WI38 (cell line): ENCODE measurements at regions not wholly inside any gene's neighbourhood (a gene's known extent, or its start where the extent isn't known, plus 50 kb on each side); places are given as distances from the start of the nearest gene placed in this dataset.
"Not testable (repeated sequence)": the region's sequence is repeated elsewhere in the genome, so short reads cannot be mapped to it uniquely, and the experiment has no call there.

Source experiments
- H3K4me3 ChIP-seq: 2 replicates; pipeline ENCODE4 v1.5.1; 2011; ENCODE audit warnings: low read depth, mild to moderate bottlenecking, control low read depth, low read length
- TF ChIP-seq, protein P1 (sequence below): IDR thresholded peaks from 2 replicates; pipeline ENCODE4 v1.5.1; 2012; ENCODE audit warnings: low read depth, mild to moderate bottlenecking, control low read depth, low read length

DNA sequence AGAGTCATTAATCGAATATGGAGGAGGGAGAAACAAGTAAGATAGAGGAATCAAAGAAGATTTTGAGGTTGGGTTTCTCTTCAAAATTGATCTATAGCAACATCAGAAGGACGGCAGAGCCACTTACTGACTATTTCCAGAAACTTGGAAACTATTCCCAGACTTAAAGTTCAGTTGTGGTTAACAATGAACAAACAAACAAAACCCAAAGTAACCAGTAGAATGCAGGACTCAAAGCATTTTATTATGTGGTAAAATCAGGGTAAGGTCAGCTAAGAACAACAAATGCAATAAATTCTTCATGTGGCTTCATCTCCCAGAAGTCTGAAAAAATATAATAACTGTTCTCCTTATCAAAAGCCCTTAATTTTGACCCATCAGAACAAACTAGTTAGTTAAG is 54.9 kb upstream of the OSMR start:
- TF ChIP-seq, protein P1, sequence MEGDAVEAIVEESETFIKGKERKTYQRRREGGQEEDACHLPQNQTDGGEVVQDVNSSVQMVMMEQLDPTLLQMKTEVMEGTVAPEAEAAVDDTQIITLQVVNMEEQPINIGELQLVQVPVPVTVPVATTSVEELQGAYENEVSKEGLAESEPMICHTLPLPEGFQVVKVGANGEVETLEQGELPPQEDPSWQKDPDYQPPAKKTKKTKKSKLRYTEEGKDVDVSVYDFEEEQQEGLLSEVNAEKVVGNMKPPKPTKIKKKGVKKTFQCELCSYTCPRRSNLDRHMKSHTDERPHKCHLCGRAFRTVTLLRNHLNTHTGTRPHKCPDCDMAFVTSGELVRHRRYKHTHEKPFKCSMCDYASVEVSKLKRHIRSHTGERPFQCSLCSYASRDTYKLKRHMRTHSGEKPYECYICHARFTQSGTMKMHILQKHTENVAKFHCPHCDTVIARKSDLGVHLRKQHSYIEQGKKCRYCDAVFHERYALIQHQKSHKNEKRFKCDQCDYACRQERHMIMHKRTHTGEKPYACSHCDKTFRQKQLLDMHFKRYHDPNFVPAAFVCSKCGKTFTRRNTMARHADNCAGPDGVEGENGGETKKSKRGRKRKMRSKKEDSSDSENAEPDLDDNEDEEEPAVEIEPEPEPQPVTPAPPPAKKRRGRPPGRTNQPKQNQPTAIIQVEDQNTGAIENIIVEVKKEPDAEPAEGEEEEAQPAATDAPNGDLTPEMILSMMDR = no peak
- no peak overlapping the region for H3K4me3 ChIP-seq

DNA sequence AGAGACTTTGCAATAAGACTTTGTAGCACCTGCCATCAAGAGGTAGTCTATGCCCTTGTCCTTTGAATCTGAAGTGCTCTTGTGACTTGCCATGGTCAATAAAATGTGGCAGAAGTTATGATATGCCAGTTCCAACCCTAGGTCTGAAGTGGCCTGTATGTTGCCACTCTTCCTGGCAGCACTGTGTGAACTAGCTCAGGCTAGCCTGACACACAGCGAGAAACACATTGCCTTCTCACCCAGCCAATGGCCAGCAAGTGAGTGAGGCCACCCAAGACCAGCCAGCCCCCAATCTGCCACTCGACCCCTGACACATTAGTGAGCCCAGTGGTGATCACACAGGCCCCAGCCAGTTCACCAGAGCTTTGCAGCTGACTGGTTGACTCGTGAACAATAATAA is 52.7 kb upstream of the OSMR start:
- TF ChIP-seq, protein P1 = no peak

DNA sequence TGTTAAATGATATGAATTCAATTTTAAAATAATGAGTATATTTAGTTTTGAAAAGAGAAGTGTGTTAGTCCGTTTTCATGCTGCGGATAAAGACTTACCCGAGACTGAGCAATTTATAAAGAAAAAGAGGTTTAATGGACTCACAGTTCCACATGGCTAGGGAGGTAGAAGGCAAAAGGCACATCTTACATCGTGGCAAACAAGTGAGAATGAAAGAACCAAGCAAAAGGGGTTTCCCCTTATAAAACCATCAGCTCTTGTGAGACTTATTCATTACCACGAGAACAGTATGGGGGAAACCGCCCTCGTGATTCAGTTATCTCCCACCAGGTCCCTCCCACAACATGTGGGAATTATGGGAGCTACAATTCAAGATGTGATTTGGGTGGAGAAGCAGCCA is 51.8 kb upstream of the OSMR start:
- H3K4me3 ChIP-seq = not testable (repeated sequence)

More for the DNA sequence above, 52.7 kb upstream of the OSMR start:
- H3K4me3 ChIP-seq = no peak overlapping the region

DNA sequence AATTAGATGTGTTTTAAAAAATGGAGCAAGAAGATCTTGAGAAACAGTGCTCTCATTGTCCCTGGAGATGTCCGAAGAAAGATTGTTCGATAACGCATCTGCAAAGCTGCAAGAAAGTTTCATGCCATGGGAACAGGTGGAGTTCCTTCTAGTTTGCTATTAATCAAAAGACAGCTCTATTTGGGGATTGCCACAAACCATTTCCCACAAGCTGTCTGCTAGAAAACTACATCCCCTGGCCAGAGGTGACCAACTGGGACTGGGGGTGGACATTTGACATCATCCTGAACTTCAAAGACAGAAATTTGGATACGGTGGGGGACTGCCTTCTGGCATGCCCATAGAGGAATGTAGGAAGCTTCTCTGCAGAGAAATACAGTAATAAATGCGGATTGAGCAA is 50.8 kb upstream of the OSMR start:
- H3K4me3 ChIP-seq = no peak overlapping the region
- TF ChIP-seq, protein P1 = no peak

DNA sequence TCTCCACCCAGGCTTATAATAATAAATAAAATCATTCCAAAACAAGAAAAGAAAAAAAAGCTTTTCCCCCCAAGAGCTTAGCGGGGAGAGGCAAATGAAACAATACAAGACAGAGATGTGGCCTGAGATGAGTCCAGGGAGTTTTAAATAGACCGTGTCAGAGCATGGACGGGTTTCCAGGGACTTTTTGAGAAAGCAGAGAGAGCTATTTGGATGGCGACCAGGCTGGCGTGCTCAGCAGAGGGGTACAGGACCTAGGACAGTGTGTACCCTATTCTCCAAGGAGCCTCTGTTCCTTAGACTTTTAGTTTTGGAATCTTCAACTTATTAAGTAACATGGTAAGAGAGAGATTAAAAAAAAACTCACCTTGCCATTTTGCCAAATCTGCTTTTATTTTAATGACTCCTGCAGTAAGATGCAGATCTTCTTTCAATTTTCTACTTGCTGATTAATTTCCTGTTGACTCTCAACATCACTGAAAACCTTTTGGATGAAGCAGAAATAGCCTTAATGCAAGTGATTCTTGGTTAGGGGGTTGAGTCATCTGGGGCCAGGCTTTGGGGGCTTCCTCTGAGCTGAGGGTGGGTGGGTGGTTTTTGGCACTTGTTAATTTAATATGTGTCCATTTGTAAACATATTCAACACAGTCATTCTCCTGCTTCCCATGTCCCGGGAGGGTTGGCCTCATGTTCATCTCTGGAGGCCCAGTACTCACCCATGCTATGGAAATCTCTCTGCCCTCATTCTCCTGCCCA is 49.6 kb upstream of the OSMR start:
- H3K4me3 ChIP-seq = no peak overlapping the region
- TF ChIP-seq, protein P1 = no peak
